NCI-H187 (cell line): ENCODE measurements at regions not wholly inside any gene's neighbourhood (a gene's known extent, or its start where the extent isn't known, plus 50 kb on each side); places are given as distances from the start of the nearest gene placed in this dataset.

Experiments used
- DNase-seq, 2 experiments: peaks; one replicate each; lab custom pipeline; 2025; lab: John Stamatoyannopoulos, UW

GRCh38 chr13:75050419-75051046 lies 431.4 kb downstream of the TBC1D4 start:
- DNase-seq, result no peak

DNA sequence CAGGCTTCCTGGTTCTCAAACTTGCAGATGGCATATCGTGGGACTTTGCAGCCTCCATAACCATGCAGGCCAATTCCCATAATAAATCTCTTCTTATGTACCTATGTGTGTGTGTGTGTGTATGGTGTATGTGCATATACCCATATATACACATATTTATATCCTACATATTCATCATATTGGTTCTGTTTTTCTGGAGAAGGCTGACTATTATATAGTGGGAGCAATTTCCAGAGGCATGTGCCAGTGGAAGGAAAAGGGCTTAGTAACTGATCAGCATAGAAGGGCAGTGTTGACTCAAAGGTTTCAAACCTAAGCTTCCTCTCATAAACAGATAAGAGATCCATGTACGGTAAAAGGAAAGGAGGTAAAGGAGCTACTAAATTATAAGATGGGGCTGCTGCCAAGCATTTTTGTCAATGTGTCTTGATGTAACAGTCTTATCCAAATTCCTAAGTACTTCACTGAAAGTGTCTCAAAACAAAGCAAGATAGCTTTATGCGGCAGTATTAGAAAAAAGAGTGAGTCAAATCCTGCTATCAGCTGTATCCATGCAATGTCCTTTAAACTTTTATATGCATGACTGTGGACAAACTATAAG lies 432.1 kb downstream of the TBC1D4 start:
- no peak for DNase-seq

GRCh38 chr13:75042807-75043206 lies 439.2 kb downstream of the TBC1D4 start:
- no peak for DNase-seq

DNA sequence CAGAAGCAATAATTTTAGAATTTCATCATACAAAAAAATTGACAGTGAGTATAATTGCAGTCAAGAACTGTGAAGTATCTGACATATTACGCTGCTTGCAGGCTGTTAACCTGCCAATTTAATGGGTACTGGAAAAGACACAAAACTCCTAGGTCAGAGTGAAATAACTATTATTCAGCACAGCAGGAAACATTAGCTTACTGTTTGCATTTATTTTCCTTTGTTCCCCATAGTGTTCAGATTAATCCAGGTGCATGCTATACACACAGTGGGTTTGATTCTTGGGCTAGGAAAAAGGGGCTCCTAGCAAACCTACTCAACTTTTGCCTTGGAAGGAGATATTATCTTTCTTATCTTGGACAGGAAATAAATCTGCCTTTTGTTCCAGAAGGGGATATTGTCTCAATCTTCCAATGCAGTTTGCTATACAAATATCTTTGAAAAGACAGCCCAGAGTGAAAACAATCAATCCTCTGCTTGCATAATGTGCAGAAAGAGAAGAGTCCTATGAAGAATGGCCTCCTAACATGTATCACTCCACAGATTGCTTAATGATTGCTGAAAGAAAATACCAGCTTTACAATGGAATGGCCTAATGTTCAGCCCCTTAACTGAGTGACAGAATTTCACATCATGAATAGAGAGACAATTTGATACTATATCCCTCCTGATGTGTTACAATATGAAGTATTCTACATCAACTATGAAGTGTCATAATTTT lies 443.4 kb downstream of the TBC1D4 start:
- DNase-seq, result no peak

- DNase-seq, result no peak
Measured at GRCh38 chr13:75025956-75026355, 456.0 kb downstream of the TBC1D4 start.

DNA sequence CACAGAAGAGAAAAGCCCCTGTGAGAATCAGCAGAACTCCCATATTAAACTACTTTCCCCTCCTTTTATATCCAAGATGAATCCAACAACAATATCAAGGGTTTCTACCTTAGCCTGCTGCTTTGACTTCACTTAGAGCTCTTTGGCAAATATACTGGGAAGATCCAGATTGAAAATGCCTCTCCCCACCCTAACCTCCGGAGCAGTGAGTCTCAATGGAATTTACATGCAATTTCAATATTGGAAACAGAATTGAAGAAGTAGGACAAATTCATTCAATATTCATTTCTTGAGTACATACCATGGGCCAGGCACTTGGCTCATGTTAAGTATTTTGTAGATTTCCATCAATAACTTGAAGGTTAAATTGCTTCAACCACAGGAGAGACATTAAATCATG lies 457.4 kb downstream of the TBC1D4 start:
- DNase-seq, result no peak

DNA sequence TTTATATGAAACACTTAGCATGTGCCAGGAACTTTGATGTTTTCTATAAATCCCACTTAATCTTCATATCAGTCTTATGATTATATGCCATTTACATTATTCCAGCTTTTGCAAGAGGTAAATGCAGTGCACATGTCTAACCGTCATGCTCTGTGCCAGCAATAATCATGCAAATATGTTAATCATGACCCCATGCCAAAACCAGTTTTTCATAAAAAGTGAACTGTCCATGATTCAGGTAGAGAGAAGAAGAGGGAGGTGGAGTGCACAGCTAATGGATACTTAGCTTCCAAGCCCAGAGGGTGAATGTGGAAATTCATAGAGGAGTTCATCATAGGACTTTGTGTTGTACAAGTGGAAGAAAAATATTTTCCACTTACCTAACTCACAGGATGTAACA lies 458.4 kb downstream of the TBC1D4 start:
- DNase-seq, result no peak

GRCh38 chr13:75021151-75021550 lies 460.8 kb downstream of the TBC1D4 start:
- DNase-seq, result no peak

GRCh38 chr13:75016225-75016624 lies 465.7 kb downstream of the TBC1D4 start:
- DNase-seq, result no peak

GRCh38 chr13:75013818-75014217 lies 468.2 kb downstream of the TBC1D4 start:
- no peak for DNase-seq

DNA sequence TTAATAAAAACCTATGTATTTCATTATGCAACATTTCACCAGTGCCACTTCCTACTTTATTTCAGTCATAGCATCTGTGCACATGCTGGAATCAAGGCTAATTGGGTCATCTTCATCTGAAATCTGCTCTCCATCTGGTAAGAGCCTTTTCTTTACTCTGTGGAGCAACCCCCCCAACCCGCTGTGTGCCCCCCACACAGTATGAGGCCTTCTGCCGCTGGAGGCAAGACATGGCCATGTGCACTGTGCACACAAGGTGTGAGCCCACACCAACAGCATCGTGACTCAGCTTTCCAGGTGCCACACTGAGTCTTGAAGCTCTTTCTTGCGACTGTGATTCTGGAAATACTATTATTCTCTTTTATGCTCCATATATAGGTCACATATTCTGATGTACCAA lies 471.0 kb downstream of the TBC1D4 start:
- no peak for DNase-seq

GRCh38 chr13:75008926-75009325 lies 473.0 kb downstream of the TBC1D4 start:
- no peak for DNase-seq

DNA sequence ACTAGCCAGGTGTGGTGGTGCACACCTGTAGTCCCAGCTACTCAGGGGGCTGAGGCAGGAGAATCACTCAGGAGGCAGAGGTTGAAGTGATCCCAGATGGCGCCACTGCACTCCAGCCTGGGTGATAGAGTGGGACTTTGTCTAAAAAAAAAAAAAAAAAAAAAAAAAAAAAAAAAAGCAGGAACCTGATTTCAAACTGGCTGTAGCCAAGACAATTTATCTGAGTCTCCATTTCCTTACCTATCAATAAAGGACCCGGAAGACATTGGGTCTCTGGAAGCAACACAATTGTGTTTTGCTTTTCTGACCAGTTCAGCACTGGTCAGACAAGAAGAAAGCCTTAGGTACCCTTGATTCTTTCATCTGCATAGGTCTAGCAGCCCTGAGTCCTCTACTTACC lies 491.0 kb downstream of the TBC1D4 start:
- DNase-seq, result no peak

GRCh38 chr13:74987124-74987690 lies 494.8 kb downstream of the TBC1D4 start:
- no peak for DNase-seq

DNA sequence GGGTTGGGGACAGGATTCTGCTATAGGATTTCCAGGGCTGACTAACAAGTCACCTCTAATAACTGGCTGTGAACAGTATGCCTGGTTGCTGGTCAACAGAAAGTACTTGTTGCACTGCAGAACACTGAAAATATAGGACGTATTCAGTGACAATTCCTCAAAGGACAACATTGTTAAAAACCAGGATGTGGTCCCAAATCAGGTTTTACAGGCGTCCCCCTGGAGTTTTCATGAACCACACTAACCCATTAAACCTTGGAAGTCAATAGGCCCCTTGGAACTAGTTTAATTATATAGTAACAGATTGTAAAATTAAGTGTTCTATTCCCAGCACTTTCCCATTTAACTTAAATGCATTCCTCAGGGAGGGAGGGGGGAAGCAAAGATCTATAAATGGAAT lies 495.4 kb downstream of the TBC1D4 start:
- DNase-seq, result no peak

- no peak for DNase-seq
Measured at GRCh38 chr13:74979703-74980102, 502.3 kb downstream of the TBC1D4 start.

GRCh38 chr13:74978591-74978990 lies 503.4 kb downstream of the TBC1D4 start:
- no peak for DNase-seq

DNA sequence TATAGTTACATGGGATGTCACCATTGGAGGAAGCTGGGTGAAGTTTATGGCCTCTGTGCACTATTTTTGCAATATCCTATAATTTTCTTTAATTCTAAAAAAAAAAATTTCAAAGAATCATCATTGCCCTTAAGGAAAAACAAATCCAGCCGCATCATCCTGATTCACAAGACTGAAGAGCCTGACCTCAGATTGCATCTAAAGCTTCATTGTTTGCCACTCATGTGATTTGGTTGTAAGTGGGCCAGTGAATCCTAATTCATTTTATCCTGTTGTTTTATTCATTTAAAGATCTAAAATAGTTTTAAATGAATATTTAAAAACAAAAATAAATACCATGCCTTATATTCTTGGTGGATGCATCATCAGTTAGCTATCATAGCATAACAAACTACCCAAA lies 504.5 kb downstream of the TBC1D4 start:
- DNase-seq, result no peak

- DNase-seq, result no peak
Measured at GRCh38 chr13:74975111-74975510, 506.9 kb downstream of the TBC1D4 start.

DNA sequence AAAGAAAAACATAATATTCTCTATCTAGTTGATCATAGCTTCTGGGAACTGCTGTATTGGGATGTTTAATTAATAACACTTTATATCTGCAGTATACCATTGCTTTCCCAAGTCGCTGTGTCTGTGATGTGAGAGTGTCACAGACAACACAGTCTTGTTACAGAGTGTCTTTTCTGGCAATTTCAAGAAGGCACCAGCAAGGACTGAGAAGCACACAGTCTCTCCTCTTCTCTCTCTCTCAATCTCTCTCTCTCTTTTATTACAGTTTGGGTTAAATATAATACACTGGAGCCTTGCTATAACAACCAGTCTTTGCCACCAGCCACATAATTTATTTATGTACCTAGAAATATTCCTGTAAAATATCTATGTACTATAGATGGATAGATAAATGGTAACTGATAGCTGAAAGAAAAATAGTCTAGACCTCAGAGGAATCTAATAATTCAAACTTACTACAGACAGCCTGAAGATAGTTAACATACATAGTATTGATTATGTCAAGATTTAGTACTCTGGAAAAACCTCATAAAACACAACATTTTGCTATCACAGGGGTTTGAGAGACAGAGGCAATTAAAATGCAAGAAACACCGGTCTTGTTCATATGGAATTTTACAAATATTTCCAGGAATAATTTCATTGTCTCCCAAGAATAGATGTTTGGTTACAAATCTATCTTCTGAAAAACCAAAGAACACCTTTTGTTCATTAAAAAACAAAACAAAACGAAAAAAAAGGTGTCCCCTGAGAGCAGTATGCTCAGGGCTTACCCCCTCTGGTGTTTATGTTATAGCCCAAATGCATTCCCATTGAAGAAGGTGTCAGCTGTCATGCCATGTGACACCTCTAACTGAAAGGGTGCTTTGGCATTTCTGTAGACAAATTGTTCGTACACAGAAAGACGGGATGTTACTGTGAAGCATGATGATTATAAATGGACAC lies 507.8 kb downstream of the TBC1D4 start:
- no peak for DNase-seq

DNA sequence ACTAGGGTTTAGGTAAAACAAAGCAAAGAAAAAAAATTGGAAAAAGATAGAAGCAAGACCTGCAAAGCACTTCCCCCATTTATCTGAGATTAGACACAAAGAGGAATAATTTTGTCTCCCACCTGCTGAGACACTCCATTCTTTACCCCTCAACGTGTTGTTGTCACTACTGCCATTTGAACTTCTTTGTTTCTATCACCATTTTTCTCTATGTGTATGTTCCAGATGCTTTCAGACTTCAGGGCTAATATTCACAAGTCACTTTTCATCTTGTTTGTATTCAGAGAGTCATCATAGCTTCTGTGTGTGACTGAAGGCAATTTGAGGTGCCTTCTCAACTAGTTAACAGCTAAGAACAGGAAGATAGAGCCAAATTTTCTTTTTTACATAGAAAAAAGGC lies 512.5 kb downstream of the TBC1D4 start:
- DNase-seq, result no peak

- DNase-seq, result peak in 1 of 2 experiments; percentile 5
Measured at GRCh38 chr13:74966814-74967424, 515.0 kb downstream of the TBC1D4 start.
